SK-N-SH treated with all-trans-retinoic acid at 6 μM for 48 hours (cell line): ENCODE measurements at regions not wholly inside any gene's neighbourhood (a gene's known extent, or its start where the extent isn't known, plus 50 kb on each side); places are given as distances from the start of the nearest gene placed in this dataset.

Experiments
- PATZ1 ChIP-seq: fragments of 250-450 bp; sonication (Bioruptor Pico); IDR thresholded peaks from 2 replicates; pipeline ENCODE4 v1.8.0; 2020; ENCODE audit warnings: mild to moderate bottlenecking, moderate library complexity, borderline replicate concordance
- TF ChIP-seq, protein P1 (sequence below): fragments of 250-450 bp; sonication (Bioruptor Pico); IDR thresholded peaks from 2 replicates; pipeline ENCODE4 v1.5.1; 2020; ENCODE audit warnings: low read depth, mild to moderate bottlenecking, moderate library complexity

DNA sequence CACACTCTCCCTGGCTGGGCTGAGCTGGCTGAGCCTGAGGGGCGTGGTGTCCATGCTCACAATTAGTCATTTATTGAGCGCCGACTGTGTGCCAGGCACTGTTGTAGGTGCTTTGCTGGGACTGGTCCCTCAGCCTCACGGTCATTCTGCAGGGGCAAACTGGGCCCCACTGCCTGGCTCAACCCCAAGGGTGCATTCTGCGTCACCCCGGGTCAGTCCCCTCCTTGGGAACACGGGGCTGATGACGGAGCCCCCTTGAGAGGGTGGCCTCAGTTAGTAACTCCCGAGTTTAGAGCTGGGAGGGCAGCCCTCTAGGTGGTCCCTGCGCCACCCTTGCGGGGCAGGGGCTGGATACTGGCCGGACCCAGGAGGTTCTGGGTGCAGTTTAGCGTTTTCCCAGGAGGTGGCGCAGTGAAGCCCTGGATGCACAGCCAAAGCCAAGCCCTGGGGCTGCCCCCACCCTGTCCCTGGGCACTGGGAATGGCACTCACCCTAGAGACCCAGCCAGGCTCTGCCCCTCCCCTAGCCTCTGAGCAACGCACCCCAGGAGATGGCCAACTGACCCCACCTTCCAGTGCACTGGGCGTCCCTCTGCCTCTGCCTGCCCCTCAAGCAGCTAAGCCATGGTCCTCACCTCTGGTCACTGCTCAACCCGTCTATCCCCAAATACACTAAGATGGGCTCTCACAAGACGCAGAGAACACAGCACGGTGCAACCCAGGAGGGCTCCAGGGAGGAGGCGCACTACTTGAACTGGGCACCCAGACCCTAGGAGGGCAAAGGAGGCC, 243.2 kb upstream of the GSE1 start:
- TF ChIP-seq PATZ1 (CRISPR knock-in tag): no peak
- TF ChIP-seq, protein P1, sequence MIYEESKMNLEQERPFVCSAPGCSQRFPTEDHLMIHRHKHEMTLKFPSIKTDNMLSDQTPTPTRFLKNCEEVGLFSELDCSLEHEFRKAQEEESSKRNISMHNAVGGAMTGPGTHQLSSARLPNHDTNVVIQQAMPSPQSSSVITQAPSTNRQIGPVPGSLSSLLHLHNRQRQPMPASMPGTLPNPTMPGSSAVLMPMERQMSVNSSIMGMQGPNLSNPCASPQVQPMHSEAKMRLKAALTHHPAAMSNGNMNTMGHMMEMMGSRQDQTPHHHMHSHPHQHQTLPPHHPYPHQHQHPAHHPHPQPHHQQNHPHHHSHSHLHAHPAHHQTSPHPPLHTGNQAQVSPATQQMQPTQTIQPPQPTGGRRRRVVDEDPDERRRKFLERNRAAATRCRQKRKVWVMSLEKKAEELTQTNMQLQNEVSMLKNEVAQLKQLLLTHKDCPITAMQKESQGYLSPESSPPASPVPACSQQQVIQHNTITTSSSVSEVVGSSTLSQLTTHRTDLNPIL (CRISPR knock-in tag): no peak
